Loucy (cell line): ENCODE measurements at regions not wholly inside any gene's neighbourhood (a gene's known extent, or its start where the extent isn't known, plus 50 kb on each side); places are given as distances from the start of the nearest gene placed in this dataset.

ENCODE experiments used
- EZH2phosphoT487 ChIP-seq: fragments of 200-600 bp; IDR thresholded peaks from 2 replicates; pipeline ENCODE4 v1.6.1; 2018; ENCODE audit warnings: antibody characterized with exemption, mild to moderate bottlenecking, moderate library complexity, borderline replicate concordance
- TF ChIP-seq, protein P1 (sequence below): fragments of 200-600 bp; sonication (generic); conservative IDR thresholded peaks from 2 replicates; pipeline ENCODE4 v1.5.1; 2014; ENCODE audit warnings: mild to moderate bottlenecking, antibody characterized with exemption, low read length

DNA sequence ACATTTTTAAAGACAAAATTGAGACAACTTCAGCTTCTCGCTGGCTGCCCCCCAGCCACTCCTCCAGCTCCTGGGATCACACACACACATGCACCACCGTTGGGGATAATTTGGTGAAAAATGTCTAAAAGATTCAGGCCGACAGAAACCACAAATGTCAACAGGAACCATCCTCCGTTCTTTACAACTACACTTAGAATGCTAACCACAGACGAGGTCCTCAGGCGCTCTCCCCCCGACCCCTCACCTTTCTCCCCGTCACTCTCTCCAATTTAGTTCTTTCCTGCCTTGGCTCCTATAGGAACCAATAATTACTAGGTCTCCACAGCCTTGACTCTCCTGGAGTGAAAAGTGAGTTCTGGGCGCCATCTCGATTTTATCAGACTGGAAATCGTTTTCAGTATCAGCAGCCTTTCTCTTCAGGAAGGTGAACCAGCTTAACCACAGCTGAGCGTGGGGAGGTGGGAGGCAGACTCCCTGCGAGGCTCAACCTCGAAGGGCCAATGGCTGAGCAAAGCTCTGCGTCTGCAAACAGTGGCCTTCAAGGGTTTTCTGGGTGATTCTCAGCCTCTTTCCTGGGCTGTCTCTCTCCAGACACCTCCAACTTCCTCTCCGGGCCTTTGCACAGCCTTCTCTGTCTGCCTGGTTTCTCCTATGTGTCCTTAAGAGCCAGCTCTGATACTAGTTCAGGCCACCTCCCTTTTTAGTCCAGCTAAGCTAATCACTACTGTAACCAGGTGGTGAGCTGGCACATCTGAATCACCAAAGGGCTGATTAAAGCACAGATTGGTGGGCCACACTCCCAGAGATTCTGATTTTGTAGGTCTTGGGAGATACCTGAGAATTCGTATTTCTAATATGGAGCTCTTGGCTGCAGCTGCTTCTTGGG, 115.7 kb upstream of the COPS8 start:
- TF ChIP-seq, protein P1, sequence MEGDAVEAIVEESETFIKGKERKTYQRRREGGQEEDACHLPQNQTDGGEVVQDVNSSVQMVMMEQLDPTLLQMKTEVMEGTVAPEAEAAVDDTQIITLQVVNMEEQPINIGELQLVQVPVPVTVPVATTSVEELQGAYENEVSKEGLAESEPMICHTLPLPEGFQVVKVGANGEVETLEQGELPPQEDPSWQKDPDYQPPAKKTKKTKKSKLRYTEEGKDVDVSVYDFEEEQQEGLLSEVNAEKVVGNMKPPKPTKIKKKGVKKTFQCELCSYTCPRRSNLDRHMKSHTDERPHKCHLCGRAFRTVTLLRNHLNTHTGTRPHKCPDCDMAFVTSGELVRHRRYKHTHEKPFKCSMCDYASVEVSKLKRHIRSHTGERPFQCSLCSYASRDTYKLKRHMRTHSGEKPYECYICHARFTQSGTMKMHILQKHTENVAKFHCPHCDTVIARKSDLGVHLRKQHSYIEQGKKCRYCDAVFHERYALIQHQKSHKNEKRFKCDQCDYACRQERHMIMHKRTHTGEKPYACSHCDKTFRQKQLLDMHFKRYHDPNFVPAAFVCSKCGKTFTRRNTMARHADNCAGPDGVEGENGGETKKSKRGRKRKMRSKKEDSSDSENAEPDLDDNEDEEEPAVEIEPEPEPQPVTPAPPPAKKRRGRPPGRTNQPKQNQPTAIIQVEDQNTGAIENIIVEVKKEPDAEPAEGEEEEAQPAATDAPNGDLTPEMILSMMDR, result no peak
- no peak for TF ChIP-seq EZH2phosphoT487
